SIG-M5 treated with dmso at 0.1 percent for 504 hours (cell line): ENCODE measurements at regions not wholly inside any gene's neighbourhood (a gene's known extent, or its start where the extent isn't known, plus 50 kb on each side); places are given as distances from the start of the nearest gene placed in this dataset.
"Not testable (repeated sequence)": the region's sequence is repeated elsewhere in the genome, so short reads cannot be mapped to it uniquely, and the experiment has no call there.

ENCODE experiments used
- DNase-seq: peaks from one replicate; lab custom pipeline; 2025; ENCODE audit not compliant: unreplicated experiment; lab: John Stamatoyannopoulos, UW

- DNase-seq, result no peak
Observed at GRCh38 chr1:82367456-82367855, 566.7 kb downstream of the ADGRL2 start.

DNA sequence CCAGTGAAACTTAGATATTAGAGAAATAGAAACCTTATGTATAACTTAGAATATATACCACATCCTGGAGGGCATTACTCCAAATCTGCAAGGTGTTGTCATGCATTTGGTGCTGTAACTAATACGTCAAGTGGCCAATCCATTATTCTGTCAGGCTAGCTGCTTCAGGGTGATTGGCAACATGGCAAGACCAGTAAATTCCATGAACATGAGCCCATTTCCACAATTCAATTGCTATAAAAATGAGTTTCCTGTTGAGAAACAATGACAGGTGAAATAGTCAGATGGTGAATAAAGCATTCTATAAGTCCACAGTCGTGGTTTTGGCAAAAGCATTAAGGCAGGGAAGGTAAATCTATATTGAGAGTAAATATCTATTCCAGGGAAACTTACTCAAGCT, 566.0 kb downstream of the ADGRL2 start:
- DNase-seq, result no peak

- DNase-seq, result not testable (repeated sequence)
Observed at GRCh38 chr1:82359541-82359940, 558.8 kb downstream of the ADGRL2 start.

DNA sequence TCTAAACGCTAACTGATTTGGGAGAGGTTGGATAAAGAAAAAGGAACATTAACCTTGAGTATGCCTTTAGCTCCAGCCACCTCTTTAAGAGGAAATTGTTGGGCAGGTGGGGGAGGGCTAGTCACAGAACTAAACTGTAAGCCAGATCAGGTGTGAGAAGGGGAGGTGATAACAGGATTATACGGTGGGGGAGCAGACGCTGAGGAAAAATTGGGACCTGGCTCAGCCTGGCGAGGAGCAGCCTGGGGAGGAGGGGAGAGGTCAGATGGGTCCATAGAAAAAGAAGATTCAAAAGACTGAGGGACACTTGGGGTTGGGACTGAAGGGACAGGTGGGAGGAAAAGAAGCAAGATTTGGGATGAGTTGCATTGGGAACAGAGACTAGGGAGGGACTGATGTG, 558.0 kb downstream of the ADGRL2 start:
- not testable (repeated sequence) for DNase-seq

- DNase-seq, result not testable (repeated sequence)
Observed at GRCh38 chr1:82354546-82354945, 553.8 kb downstream of the ADGRL2 start.

- no peak for DNase-seq
Observed at GRCh38 chr1:82348487-82348886, 547.8 kb downstream of the ADGRL2 start.

GRCh38 chr1:82346141-82346540, 545.4 kb downstream of the ADGRL2 start:
- DNase-seq, result no peak

DNA sequence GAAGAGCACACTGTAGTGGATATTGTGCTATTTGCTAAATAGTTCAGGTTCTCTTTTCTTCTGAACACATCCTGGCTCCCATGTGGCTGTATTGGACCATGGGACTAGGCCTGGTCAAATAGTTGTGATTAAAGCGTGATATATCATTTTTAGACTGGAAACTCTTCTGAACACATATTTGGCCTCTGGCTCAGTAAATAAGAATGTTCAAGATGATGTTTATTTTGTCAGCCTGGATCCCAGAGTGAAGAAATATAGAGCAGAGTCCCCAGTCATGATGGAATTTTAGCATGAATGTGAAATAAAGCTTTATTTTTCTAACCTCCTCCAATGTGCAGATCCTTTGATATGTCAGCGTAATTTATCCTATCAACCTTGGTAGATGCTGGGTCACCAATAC, 542.6 kb downstream of the ADGRL2 start:
- DNase-seq, result no peak

- no peak for DNase-seq
Observed at GRCh38 chr1:82337635-82338034, 536.9 kb downstream of the ADGRL2 start.

- no peak for DNase-seq
Observed at GRCh38 chr1:82330330-82330729, 529.6 kb downstream of the ADGRL2 start.

DNA sequence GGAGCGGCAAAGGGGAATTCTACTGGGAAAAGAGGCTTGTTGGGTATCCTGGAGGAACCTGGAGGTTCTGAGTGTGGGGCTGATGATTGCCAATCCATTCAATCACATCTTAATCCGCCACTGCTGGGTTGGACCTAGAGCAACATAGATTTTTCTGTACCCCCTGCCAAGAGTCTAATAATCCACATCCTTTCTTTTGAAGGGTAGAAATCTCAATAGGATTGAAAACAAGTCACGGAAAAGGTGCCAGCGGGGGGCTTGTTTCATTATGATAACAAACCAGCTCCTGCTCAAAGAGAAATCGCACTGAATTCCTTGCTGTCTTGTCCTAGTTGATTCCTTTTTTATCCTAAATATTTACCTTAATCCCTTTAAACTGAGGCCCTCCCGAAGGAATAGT, 528.5 kb downstream of the ADGRL2 start:
- DNase-seq, result no peak

GRCh38 chr1:82323144-82323841, 522.6 kb downstream of the ADGRL2 start:
- DNase-seq, result no peak

- DNase-seq, result no peak
Observed at GRCh38 chr1:82321794-82322193, 521.1 kb downstream of the ADGRL2 start.

DNA sequence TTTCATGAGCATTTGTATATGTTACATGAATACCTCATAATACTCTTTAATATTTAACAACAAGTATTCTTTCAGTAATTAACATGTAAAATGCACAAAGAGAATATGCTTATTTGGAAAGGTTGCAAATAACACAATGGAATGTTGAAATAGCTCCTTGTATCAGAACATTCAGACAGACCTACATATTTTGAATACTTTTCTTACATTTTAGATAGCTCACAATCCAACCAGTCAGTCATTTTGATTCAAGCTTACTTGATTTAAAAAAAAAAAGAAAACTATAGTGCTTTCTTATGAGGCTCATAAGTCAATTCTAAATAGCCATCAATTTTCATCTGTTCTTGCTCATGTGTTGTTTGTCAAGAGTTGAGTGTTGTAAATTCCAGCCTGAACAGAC, 518.8 kb downstream of the ADGRL2 start:
- DNase-seq, result no peak

DNA sequence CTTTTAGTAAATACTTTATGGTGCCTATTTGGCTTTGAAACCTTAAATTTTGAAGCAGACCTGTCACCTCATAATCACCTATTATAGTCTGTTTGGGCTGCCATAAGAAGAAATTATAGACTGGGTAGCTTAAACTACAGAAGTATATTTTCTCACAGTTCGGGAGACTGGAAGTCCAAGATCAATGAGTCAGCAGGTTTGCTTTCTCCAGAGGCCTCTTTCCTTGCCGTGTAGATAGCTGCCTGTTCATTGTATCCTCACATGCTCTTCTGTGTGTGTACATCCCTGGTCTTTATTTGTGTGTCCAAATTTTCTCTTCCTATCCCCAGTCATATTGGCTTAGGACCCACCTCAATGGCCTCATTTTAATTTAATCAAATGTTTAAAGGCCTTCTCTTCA, 518.2 kb downstream of the ADGRL2 start:
- no peak for DNase-seq

GRCh38 chr1:82318265-82318664, 517.5 kb downstream of the ADGRL2 start:
- no peak for DNase-seq

- no peak for DNase-seq
Observed at GRCh38 chr1:82317671-82318070, 516.9 kb downstream of the ADGRL2 start.

GRCh38 chr1:82299656-82300055, 498.9 kb downstream of the ADGRL2 start:
- DNase-seq, result no peak

GRCh38 chr1:82299056-82299455, 498.3 kb downstream of the ADGRL2 start:
- DNase-seq, result no peak

DNA sequence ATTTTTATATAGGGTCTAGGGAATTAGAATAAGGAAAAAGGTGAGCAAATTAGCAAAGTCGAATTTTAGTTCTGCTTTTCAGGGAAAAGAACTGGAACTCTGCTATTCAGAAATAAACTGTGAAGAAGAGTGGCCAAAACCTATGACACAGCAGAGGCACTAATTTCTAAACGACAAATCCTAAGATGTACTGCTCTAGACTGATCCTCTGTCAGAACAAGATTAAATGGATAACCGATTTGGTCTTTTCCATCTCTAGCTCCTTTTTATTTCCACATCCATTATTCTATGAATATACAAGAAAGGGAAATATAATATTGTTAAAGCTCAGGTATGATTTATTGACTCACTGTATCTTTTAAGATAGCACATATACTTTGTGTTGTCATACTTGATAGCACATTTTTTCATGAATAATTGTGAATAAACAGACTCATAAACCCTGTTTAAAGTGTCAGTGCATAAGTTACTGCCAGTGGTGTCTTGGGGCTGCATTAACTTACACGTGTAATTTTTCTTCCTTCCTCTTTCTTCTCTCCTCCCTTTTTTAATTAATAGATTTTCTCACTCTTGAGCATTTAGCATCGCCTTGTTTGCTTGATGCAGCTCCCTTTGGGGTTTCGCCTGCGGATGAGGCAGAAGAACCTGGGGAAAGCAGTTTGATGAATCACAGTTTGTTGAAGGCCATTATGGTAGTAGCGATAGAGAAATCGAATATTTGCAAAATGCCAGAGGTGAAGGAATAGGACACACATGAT, 496.6 kb downstream of the ADGRL2 start:
- no peak for DNase-seq

- DNase-seq, result no peak
Observed at GRCh38 chr1:82287556-82287955, 486.8 kb downstream of the ADGRL2 start.

DNA sequence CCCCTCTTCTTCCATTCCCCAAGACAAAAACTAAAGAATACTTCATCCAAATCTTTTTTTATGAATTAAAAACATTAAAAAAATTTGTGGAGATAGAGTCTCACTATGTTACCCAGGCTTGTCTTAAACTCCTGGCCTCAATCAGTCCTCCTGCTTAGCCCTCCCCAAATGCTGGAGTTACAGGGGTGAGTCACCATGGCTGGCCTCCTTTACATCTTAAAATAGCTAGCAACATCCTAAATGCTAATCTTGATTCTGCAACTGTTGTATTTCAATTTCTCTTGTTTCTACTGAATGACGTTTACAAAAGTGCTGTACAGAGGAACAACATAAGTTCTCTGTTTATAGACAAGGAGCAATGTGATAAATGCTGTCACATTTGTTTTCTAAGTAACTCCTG, 483.5 kb downstream of the ADGRL2 start:
- no peak for DNase-seq

DNA sequence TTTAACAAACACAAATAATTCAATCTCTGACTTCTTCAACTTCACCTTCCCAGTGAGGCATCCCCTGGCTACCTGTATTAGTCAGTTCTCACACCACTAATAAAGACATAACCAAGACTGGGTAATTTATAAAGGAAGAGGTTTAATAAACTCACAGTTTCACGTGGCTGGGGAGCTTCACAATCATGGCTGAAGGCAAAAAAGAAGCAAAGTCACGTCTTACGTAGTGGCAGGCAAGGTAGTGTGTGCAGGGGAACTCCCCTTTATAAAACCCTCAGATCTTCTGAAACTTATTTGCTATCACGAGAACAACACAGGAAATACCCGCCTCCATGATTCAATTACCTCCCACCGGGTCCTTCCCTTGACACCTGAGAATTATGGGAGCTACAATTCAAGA, 478.5 kb downstream of the ADGRL2 start:
- no peak for DNase-seq
